NT2/D1 (cell line): ENCODE measurements at regions not wholly inside any gene's neighbourhood (a gene's known extent, or its start where the extent isn't known, plus 50 kb on each side); places are given as distances from the start of the nearest gene placed in this dataset.

Experiments
- DNase-seq: peaks from one replicate; pipeline ENCODE4 v3.0.0-alpha.2; 2011; ENCODE audit warnings: low read depth, low spot score
- H3K27me3 ChIP-seq: 2 replicates; pipeline ENCODE4 v1.6.0; 2011; ENCODE audit warnings: mild to moderate bottlenecking; ENCODE audit not compliant: insufficient read length, insufficient read depth
- H3K36me3 ChIP-seq: 2 replicates; pipeline ENCODE4 v1.6.1; 2011; ENCODE audit warnings: mild to moderate bottlenecking, low read length, mixed read lengths; ENCODE audit not compliant: insufficient read depth, insufficient read length
- H3K4me1 ChIP-seq: 2 replicates; pipeline ENCODE4 v1.5.1; 2011; ENCODE audit not compliant: insufficient read depth, insufficient read length
- H3K4me3 ChIP-seq: 2 replicates; pipeline ENCODE4 v1.5.1; 2011; ENCODE audit warnings: low read depth; ENCODE audit not compliant: insufficient read length
- H3K9ac ChIP-seq: 2 replicates; pipeline ENCODE4 v1.6.0; 2011; ENCODE audit warnings: low read depth; ENCODE audit not compliant: insufficient read length
- H3K9me3 ChIP-seq: 2 replicates; pipeline ENCODE4 v1.5.1; 2011; ENCODE audit warnings: mild to moderate bottlenecking, low read length; ENCODE audit not compliant: insufficient read depth
- SUZ12 ChIP-seq: IDR thresholded peaks from 2 replicates; pipeline ENCODE4 v1.6.1; 2011; ENCODE audit not compliant: insufficient read length, insufficient read depth; ENCODE audit errors: extremely low read depth
- YY1 ChIP-seq: IDR thresholded peaks from 2 replicates; pipeline ENCODE4 v1.6.1; 2011; ENCODE audit not compliant: insufficient read length, insufficient read depth
- ZNF274 ChIP-seq: IDR thresholded peaks from 2 replicates; pipeline ENCODE4 v1.6.1; 2011; ENCODE audit warnings: mild to moderate bottlenecking, low read depth, low read length

DNA sequence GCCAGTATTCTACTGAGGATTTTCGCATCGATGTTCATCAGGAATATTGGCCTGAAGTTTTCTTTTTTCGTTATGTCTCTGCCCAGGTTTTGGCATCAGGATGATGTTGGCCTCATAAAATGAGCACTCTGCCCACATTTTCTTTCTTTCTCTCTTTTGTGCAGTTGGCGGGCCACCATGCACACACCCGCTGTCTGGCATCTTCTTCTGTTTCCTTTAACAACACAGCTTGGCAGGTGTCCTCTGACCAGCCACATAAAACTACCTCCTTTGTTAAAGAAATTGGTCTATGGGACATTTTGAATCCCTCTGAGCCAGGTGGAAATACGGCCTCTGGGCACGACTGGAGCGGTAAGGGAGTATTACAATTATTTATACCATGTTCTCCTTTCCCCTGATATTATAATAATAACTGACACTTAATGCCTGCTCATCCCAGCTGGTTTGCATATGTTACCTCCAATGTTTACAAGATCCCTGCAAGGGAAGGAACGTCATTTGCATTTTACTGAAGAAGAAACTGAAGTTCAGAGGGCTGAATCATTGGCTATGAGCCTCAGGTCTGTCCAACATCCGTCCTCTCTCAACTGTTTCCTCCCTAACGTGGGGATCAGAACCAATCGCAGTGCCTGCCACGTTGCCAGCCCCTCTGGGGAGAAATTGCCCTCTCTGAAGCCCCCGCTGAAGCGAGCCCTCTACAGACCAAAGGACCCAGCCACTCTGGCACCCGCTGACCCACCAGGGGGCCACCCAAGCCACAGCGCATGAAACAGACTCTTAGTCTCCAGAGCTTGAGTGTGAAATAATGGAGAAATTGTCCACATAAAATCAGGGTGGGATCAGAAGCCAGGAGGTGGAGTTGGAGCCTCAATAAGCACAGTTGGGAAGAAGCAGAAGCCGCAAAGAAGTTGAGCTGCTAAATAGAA lies 125.0 kb upstream of the FOXK1 start:
- H3K27me3 ChIP-seq = no peaks in the 10 kb centered on the region
- no peaks in the 10 kb centered on the region for H3K36me3 ChIP-seq
- no peaks in the 10 kb centered on the region for H3K4me1 ChIP-seq
- H3K4me3 ChIP-seq = no peak overlapping the region
- peaks cover 7% of the 10 kb centered on the region for H3K9me3 ChIP-seq
- DNase-seq = no peak
- H3K9ac ChIP-seq = no peak overlapping the region
- TF ChIP-seq SUZ12 (no peak), YY1 (no peak), ZNF274 (no peak)

DNA sequence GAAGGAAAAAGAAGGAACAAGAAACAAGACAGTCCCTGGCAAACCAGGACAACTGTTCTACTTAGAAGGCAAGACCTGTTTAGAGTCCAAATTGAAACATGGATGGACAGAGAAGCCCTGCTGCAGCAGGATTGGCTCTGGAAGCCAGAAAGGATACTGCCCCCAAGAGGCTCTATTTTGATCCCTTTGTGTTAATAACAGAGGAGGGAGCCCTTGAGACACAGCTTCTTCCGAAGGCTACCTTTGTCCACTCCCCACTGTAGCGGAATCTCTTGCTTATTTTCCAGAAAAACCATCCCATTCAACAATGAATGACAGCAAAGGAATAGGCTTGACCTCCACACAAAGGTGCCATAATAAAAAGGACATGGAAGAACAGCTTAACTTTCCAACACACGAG lies 120.3 kb upstream of the FOXK1 start:
- peaks cover 5% of the 10 kb centered on the region; the same call in 1 of the 2 replicates for H3K9me3 ChIP-seq
- no peak overlapping the region for H3K9ac ChIP-seq
- no peak overlapping the region for H3K4me3 ChIP-seq
- peak; percentile 16 for DNase-seq
- H3K36me3 ChIP-seq = no peaks in the 10 kb centered on the region
- H3K4me1 ChIP-seq = no peaks in the 10 kb centered on the region
- no peaks in the 10 kb centered on the region for H3K27me3 ChIP-seq
- no peak for TF ChIP-seq YY1
- no peak for TF ChIP-seq ZNF274
- TF ChIP-seq SUZ12 = no peak

DNA sequence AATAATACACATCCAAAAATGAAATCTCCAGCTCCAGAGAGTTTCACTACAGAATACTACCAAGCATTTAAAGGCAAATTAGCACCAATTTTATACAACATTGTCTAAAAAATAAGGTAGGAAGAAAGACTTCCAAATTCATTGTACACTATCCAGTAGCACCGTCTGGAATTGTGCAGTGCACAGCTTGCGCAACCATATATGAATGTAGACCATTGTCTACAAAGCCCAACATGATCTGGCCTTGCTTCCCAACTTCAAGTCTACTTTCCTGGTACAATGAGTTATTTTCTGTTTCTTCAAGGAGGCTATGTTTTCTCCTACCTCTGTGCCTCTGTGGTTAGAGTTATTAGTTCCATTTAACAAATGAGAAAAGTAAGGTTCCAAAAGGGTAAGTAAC lies 115.4 kb upstream of the FOXK1 start:
- no peak overlapping the region for H3K4me3 ChIP-seq
- H3K36me3 ChIP-seq = no peaks in the 10 kb centered on the region
- H3K9ac ChIP-seq = no peak overlapping the region
- no peak for TF ChIP-seq SUZ12
- peaks cover 5% of the 10 kb centered on the region; the same call in 1 of the 2 replicates for H3K9me3 ChIP-seq
- DNase-seq = no peak
- no peaks in the 10 kb centered on the region for H3K4me1 ChIP-seq
- H3K27me3 ChIP-seq = no peaks in the 10 kb centered on the region

DNA sequence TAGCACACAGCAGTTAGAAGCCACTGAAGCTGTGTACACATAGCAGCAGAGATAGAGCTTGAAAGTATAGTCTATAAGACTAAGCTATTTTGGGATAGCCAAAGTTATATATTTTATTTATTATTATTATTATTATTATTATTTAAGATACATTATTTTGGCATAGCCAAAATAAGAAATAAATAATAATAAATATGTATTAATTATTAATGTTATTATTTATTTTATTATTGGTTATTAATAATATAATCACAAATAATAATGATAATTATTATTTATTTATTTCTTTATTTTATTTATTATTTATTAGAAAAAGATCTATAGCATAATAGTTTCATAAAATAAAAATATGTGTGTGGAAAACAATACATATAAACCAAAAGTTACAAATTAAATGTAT lies 107.2 kb upstream of the FOXK1 start:
- no peak for TF ChIP-seq ZNF274
- no peak for TF ChIP-seq SUZ12
- no peak for TF ChIP-seq YY1
- Histone ChIP-seq H3K4me1 (no peaks in the 10 kb centered on the region), H3K27me3 (no peaks in the 10 kb centered on the region), H3K9ac (no peak overlapping the region), H3K4me3 (no peak overlapping the region), H3K36me3 (no peaks in the 10 kb centered on the region), H3K9me3 (no peaks in the 10 kb centered on the region; the same call in 1 of the 2 replicates)
- no peak for DNase-seq

DNA sequence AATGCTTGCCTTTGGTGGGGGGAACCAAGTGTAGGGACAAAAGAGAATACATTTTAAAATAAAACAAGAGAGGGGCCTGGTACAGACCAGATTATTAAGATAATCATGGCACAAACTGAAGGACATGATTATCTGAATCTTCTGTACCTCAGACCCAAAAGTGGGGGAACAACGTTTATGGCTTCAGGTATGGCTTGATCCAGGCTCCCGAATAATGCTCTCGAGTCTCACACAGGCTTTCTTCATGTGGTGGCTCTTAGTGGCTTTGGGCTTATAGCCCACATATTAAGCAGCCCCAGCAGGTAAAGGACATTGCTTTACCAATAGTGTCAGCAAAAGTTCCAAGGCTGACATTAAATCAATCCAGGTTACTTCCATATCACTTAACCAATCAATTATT lies 106.8 kb upstream of the FOXK1 start:
- Histone ChIP-seq H3K9me3 (no peaks in the 10 kb centered on the region; the same call in 1 of the 2 replicates), H3K4me3 (no peak overlapping the region), H3K36me3 (no peaks in the 10 kb centered on the region), H3K4me1 (no peaks in the 10 kb centered on the region), H3K27me3 (no peaks in the 10 kb centered on the region), H3K9ac (no peak overlapping the region)
- no peak for DNase-seq
- TF ChIP-seq YY1 (no peak), ZNF274 (no peak), SUZ12 (no peak)

DNA sequence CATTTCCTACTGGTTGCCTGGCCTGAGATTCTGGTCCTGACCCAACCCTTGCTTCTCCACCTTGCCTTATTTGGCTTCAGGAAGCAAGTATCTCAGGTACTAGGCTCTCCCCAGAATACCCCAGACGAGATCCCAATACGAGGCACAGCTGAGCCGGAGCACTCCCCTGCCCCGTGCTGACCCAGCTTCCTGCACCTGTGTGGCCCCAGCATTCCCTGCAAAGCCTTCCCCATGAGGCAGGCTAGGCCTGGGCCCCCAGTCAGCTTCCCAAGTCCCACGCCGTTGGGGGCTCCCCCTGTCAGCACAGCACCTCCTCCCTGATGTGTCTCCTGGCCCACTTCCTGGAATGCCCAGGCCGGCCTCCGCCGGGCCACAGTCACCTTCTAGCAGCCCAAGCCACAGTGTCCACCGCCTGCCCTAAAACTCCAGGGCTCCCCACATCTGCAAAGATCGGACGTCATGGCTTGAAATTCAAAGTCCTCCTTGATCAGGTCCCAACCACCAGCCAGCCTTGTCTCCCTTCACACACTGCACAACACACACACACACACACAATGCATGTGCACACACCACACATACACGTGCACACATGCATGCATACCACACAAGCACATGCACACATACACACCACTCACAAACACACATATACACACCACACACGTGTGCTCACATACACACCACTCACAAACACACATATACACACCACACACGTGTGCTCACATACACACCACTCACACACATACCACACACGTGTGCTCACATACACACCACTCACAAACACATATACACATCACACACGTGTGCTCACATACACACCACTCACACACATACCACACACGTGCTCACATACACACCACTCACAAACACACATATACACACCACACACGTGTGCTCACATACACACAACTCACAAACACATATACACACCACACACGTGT lies 78.9 kb upstream of the FOXK1 start:
- H3K4me1 ChIP-seq = peaks cover 3% of the 10 kb centered on the region
- H3K36me3 ChIP-seq = no peaks in the 10 kb centered on the region
- no peak overlapping the region for H3K9ac ChIP-seq
- no peaks in the 10 kb centered on the region for H3K27me3 ChIP-seq
- H3K4me3 ChIP-seq = no peak overlapping the region
- DNase-seq = no peak
- no peak for TF ChIP-seq ZNF274
- no peak for TF ChIP-seq YY1
- TF ChIP-seq SUZ12 = no peak
- no peaks in the 10 kb centered on the region for H3K9me3 ChIP-seq

DNA sequence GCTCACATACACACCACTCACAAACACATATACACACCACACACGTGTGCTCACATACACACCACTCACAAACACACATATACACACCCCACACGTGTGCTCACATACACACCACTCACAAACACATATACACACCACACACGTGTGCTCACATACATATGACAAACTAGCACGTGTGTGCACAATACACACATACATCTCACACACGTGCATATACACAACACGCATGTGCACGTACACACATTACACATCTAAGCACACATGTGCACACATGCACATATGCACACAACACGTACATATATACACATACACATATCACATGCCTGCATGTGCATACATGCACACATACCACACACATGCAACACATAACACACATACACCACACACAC lies 78.3 kb upstream of the FOXK1 start:
- no peaks in the 10 kb centered on the region for H3K9me3 ChIP-seq

More for the DNA sequence above, 78.3 kb upstream of the FOXK1 start:
- H3K4me3 ChIP-seq = no peak overlapping the region
- peaks cover 3% of the 10 kb centered on the region for H3K4me1 ChIP-seq
- no peak for TF ChIP-seq ZNF274
- no peak for TF ChIP-seq SUZ12
- TF ChIP-seq YY1 = no peak
- DNase-seq = no peak
- H3K27me3 ChIP-seq = no peaks in the 10 kb centered on the region
- H3K36me3 ChIP-seq = no peaks in the 10 kb centered on the region
- no peak overlapping the region for H3K9ac ChIP-seq
